ENCODE measurements at regions not wholly inside any gene's neighbourhood (a gene's known extent, or its start where the extent isn't known, plus 50 kb on each side); places are given as distances from the start of the nearest gene placed in this dataset.

DNA sequence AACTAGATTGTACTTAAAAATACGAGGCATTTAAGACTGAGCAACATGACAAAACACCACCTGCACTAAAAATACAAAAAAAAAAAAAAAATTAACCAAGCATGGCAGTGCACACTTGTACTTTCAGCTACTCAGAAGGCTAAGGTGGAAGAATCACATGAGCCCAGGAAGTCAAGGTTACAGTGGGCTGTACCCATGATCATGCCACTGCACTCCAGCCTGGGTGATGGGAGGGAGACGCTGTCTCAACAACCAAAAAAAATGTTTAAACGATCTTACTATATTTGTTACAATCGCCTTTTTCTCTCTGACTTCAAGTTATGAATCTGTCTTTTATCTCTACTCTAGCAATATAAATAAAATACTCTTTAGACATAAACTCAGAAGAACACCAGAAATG is 1454.3 kb downstream of the MAT2B start:
- no peak overlapping the region for H3K27ac ChIP-seq
- no peak for DNase-seq (ENCODE audit: low read depth, low spot score)

DNA sequence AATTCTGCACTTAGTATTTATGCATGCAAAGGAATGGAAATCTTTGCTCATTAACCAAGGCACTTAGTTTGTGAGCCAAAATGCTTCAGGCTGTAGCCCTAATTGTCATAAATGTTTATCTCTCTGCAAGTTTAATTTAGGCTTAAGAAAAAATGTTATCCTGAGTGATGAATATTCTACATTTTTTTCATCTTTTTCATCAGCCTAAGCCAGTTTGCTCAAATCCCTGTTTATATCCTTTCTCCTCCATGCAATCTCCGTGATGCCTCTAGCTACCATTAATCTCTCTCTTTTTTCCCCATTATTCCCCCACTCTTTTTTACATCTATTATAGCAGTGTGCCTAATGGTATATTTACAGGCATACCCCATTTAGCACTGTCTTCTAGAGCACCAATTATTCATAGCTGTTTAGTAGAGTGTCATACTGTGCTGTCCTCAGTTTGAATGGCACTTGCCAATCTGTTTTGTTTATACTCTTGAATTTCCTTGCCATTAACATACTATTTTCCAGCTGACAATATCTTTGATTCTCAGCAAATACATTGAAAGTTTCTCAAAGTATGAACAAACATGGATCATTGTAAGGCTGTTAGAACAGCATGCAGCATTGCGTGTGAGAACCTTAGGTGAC is 1457.0 kb downstream of the MAT2B start:
- H3K27ac ChIP-seq, result no peak overlapping the region

DNA sequence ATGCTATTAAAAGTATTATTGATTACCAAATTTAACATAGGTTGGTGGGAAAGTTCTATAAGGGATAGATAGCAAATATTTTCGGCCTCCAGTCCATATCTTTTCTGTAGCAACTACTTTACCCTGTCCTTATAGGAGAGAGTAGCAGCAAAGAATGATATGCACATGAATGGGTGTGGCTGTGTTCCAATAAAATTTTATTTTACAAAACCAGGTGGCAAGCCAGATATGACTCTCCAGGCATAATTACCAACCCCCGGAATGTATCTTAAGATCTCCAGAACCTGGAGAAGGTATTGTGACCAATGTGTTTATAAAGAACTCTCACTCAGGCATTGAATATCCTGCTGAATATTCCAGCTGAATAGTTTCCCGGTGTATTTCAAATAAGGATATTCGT is 1461.2 kb downstream of the MAT2B start:
- no peak for DNase-seq (ENCODE audit: low read depth, low spot score)
- no peak overlapping the region for H3K27ac ChIP-seq

More for the DNA sequence above, 1457.0 kb downstream of the MAT2B start:
- DNase-seq (ENCODE audit: low read depth, low spot score), result no peak

DNA sequence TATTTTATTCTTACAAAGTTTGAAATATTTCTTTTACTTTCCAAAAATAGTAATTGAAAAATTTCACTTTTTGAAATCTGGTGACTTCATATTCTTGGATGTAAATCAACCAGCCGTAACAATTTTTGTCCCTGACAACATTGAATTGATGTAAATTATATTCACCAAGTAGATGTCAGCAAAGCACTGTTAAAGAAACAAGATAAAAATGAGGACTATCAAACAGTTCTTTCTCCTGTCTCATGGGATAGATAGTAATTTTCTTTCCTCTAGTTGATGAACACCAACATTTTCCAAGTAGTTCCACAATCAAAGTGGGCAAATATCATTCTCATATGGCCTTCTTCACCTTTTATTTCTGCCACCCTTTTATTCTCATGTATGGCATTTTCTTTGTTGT is 1461.9 kb downstream of the MAT2B start:
- no peak for DNase-seq (ENCODE audit: low read depth, low spot score)
- no peak overlapping the region for H3K27ac ChIP-seq

DNA sequence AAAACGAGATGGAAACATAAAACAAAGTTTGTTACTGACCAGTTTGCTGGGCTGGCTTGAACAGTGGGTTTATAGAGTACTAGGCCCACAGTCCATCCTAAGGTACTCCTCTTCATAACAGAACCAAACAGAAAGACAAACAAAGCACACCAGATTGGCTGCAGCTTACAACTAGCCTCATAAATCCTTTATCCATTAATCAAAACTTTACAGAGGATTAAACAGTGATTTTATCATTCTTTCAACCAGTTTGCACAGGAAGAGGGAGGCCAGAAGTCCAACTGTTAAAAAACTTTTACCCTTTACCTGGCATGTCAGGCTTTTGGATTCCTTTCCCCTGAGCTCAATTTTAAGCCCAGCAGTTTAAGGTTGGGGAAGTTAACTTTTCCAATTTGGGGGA is 1467.6 kb downstream of the MAT2B start:
- no peak for DNase-seq (ENCODE audit: low read depth, low spot score)
- no peak overlapping the region for H3K27ac ChIP-seq

DNA sequence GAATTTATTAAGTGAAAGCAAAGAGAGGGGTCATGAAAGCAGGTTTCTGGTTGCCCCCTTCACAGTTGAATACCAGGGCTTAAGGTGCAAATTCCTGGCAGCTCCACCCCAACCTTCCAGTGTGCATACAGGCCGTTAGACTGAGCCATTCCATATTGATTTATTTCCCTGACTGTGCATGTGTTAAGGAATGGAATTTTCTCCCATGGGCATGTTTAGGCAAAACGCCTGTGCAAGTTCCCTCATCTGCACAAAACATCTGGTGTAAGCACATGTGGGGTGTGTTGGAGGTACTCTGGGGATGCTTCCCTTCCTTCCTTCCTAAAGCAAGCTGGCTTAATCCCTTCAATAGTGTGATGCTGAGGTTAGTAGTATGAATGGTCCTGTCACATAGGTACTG is 1470.6 kb downstream of the MAT2B start:
- DNase-seq (ENCODE audit: low read depth, low spot score), result no peak

DNA sequence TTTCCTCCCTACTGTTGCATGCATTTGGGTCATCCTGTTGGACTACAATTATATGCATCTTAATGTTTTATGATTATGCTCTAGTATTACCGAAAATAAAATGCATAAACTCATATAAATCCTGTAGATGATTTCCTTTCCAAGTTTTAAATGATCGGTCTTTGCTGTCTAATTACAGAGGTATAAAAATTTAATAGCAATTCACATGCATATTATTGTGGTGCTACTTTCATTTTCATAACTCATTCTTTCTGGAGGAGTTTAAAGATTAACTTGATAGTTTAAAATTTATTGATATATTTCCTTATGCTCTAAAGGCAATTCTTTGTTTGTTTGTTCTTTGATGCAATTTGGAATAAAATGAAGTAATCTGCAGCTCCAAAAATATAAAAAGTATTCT is 1475.1 kb downstream of the MAT2B start:
- DNase-seq (ENCODE audit: low read depth, low spot score), result no peak
- no peak overlapping the region for H3K27ac ChIP-seq

More for the DNA sequence above, 1470.6 kb downstream of the MAT2B start:
- H3K27ac ChIP-seq, result no peak overlapping the region

DNA sequence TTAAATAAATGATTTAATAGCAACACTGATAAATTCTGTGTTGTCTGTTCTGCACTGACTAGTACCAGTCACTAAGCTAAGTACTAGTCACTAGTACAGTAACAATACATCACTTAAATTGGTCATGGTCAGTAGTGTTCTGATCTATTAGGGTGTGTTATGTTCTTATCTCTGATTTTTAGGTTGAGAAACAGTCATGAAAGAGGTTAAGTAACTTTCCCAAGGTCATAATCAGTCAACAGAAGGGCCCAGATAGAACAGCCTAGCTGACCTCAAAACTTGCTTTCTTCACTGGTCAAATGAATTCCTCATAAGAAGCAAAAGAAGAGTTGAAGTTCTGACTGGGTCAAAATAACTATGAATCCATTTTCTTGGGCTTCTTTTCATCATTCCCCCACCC is 1492.7 kb downstream of the MAT2B start:
- no peak for DNase-seq (ENCODE audit: low read depth, low spot score)

DNA sequence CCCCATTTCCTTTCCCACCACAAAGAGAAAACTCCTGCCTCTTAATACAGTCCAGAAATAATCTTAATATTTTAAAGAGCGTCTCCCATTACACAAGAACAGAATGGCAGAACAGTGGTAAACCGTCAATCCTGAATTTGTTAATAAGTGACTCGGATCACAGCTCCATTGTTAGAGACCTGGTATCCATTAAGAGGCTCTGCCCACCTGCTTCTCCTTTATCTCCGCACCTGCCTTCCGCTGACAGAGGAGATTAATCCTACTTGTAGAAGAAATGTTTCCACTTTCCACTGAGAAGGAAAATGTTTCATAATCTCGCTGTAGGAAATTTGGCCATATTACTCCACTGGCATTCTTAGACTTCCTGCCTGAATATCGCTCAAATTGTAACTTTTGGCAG is 1493.2 kb downstream of the MAT2B start:
- no peak for DNase-seq (ENCODE audit: low read depth, low spot score)
- H3K27ac ChIP-seq, result no peak overlapping the region

More for the DNA sequence above, 1492.7 kb downstream of the MAT2B start:
- H3K27ac ChIP-seq, result no peak overlapping the region

DNA sequence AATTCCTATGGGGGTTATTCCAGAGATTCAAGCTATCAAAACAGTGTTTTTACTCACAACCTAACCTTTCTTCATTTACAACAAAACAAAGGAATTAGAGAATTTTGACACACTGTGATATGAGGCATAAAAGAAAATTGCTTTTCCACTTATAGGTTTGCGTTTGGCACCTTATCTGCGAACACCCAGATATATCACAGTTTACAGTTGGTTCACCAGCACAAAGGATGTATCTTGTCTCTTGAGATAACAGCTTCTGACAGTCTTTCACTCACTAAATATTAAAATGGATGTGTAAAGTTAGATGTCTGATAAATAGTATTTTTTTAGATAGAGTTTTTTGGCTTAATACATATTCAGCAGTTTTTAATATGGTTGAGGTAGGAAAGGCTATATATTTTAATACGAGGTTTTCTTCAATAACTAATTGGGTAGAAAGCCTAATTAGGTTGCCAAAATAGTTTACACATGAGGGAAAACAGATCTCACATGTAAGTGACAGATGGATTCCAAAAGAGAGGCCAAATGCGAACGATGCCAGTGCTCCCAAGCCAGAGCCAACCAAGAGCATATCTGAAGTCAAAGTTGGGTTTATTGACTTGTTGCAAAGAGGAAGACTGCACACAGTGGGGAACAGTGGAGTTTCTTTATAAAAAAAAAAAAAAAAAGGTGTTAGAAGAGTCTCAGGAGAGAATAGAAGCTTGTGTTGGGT is 1495.2 kb downstream of the MAT2B start:
- no peak for DNase-seq (ENCODE audit: low read depth, low spot score)
- no peak overlapping the region for H3K27ac ChIP-seq

DNA sequence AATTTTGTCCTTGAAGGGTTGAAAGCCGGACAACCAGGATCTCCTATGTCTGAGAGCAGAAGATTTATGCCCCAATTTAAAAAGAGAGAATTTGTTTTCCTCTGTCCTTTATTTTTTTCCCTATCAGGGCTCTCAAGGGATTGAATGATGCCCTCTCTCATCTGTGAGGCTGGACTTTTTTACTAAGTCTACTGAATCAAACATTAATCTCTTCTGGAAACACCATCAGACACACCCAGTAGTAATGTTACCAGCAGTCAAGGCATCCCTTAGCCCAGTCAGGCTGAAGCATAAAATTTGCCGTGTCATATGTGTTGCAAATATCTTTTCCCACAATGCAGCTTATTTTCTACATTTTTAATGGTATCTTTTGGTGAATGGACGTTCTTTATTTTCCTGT is 1497.9 kb downstream of the MAT2B start:
- H3K27ac ChIP-seq, result no peak overlapping the region
- DNase-seq (ENCODE audit: low read depth, low spot score), result no peak

DNA sequence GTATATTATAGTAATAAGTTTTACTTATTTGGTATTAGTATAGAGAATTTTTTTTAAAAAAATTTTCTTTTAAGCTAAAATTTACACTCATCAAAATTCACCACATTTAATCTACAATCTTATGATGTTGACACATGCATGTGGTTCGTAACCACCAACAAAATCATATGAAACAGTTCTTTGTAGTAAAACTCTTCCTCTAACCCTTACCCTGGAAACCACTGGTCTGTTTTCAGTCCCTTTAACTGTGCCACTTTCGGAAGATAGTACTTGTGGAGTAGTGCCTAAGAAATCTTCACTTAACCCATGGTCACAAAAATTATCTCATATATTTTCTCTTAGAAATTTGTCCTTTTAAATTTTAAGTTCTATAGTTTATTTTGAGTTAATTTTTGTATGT is 1498.8 kb downstream of the MAT2B start:
- no peak overlapping the region for H3K27ac ChIP-seq
- DNase-seq (ENCODE audit: low read depth, low spot score), result no peak

DNA sequence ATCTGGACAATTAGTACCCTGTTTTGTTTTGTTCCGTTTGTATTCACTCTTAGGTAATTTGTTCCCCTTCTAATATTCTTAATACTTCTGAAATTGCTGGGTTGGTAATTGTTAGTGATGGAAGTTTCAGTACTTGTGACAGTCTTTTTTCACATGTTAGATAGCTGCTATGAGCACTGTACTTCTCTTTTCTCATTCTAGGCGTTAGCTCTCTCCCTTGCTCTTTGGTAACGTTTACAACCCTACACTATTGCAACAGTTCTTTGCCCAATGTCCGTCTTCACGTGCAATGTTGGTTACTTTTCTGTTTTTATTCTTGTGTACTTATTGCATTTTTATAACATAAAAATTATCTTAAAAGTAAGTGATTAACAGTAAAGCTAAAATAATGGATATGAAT is 1509.0 kb downstream of the MAT2B start:
- DNase-seq (ENCODE audit: low read depth, low spot score), result no peak
- H3K27ac ChIP-seq, result no peak overlapping the region

DNA sequence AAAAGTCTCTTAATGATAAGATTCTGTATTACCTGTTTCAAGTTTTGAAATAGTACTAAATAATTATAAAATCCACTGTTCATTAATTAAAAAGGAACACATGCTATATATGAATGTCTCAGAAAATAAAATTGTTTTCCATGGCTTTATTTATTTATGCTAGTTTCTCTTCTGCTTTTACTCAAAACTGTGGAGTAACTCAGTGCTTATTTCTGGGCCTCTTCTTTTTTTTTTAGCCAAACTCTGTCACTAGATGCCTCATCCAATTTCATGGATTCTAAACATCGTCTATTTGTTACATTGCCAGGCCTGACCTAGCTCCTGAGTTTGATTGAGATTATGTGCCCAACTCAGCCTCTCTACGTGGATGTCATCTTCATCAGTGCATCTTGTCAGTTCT is 1509.7 kb downstream of the MAT2B start:
- no peak overlapping the region for H3K27ac ChIP-seq
- no peak for DNase-seq (ENCODE audit: low read depth, low spot score)

DNA sequence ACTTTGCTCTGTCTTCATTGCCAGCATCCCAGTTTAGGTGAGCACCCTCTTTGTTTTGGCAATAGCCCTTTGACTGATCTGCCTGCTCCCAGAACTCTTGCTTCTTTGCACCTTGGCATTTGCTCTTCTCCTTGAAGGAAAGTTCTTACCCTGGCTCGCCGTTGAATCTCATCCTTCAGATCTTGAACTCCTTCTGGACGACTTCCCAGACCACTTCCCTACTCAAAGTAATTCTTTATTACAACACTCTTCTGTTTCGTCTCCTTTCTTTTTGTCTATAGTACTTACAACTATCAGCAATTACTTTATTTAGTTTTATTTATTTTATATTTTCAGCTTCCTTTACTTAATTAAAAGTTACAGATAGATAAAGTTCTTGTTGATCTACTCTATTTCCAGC is 1510.1 kb downstream of the MAT2B start:
- no peak overlapping the region for H3K27ac ChIP-seq

DNA sequence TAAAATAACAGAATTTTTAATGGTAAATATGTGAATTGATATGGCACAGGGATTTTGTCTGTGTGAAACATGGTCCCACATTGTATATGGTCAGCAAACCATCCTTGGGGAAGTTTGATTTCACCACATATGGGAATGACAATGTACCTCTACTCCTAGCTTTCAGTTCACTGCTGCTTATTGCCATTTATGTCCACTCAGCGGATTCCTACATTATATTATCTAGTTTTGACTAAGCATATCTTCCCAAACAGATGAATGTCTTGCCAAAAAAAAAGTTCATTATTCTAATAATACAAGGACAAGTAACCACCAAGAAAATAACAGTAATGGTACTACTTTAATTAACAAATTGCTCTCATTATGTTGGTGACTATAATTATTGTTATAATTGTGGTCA is 1521.6 kb downstream of the MAT2B start:
- H3K27ac ChIP-seq, result no peak overlapping the region
- DNase-seq (ENCODE audit: low read depth, low spot score), result no peak

More for the DNA sequence above, 1510.1 kb downstream of the MAT2B start:
- no peak for DNase-seq (ENCODE audit: low read depth, low spot score)

DNA sequence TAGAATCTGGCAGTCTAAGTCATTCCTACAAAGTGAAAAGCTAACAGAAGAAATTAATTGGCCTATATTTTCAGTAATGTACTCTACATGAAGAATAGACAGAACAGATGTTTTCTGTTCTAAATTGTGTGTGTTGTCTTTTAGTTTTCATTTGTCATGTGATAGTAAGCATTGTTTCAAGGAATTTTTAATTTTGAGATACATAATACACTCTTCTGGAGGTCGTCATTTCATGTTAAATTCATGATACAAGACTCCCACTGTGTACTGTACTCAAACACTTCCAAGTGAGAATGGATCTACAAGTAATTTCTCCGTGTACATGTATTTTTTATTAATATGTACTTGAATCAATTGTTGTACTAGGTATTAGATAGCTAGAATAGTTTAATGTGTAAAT is 1522.9 kb downstream of the MAT2B start:
- DNase-seq (ENCODE audit: low read depth, low spot score), result no peak
- no peak overlapping the region for H3K27ac ChIP-seq

DNA sequence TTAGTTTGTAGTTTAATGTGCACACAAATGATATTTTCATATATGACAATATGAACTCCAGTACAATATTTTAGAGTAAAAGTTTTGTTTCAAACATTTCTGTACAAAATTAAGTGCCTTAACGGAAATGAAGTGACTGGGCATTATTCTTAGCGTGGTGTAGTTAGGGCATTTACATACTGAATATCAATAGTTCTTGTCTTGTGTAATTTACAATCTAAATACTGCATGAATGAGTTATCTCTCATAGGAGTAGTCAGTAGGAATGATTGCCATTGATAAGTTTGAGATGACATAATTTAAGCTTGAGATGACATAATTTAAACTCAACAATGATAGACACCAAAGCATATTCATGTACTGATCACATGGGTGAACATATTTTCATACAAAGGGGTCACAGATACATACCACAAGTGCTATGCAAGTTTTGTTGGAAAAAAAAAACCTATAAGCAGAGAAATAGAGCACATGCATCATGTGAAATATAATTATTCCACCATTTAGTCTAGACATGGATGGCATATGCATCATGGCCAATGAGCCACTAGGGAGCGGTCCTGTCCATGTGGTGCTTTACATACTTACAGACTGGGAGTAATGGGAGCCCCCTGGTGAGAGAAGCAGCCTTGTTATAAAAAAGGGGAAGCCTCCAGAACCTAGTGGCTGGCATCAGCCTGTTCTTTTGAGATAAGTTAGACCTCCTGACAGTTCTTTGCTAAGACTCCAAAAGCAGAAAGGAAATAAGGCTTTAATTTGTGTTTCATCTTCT is 1523.9 kb downstream of the MAT2B start:
- no peak overlapping the region for H3K27ac ChIP-seq
- DNase-seq (ENCODE audit: low read depth, low spot score), result no peak

DNA sequence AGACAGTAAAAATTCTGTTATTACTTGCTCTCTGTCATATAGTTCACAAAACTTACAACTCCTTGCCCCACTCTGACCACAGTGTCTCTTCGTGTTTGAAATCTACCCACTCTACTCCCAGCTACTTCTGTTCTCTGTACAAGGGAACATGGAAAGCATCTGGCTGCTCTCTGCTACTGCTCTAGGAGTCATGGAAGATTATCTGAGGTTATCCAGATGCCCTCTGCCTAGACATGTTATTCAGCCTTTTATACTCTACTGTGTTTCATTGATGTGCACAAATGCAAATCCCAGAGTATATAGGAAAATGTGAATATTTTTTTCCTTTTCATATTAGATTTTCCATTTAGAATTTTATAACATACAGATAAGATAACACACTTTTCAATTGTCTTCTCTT is 1525.6 kb downstream of the MAT2B start:
- DNase-seq (ENCODE audit: low read depth, low spot score), result no peak
- H3K27ac ChIP-seq, result no peak overlapping the region

DNA sequence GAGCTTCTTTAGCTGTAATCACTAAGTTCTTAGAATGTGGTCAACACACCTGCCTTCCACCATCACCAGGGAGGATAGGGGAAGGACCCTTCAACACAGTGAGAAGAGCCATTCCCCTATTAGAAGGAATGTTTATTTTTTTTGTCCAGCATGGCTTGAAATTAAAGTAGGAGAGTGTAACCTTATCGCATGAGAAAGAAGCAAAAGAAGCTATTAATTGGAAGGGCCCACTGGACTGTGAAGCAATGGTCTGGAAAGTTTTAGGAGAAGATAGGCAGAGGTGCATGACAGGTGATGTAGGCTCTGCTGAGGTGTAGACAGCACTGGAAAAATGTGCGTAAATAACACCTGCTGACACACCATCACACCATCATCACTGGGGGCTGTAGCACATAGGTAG is 1526.0 kb downstream of the MAT2B start:
- no peak overlapping the region for H3K27ac ChIP-seq
- DNase-seq (ENCODE audit: low read depth, low spot score), result no peak

DNA sequence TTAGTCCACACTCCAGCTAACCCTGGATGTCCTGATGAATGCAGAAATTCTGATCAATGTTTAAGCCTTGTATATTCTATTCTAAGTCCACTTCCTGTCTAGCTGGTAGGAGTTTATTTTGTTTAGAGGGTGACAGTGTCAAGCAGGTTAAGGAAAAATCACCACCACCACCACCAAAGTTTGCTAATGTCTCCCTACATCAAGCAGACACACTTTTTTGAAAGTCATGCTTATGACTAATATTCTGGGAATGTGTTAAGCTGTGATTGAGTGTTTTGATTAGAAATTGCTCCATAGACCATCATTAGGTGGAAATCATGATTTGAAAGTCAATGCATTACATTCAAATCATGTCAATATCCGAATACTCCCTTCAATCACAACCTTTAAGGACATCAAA is 1530.1 kb downstream of the MAT2B start:
- no peak overlapping the region for H3K27ac ChIP-seq
- DNase-seq (ENCODE audit: low read depth, low spot score), result no peak
